Kasumi-1 (cell line): ENCODE measurements at regions not wholly inside any gene's neighbourhood (a gene's known extent, or its start where the extent isn't known, plus 50 kb on each side); places are given as distances from the start of the nearest gene placed in this dataset.

Source experiments
- DNase-seq, 2 experiments: peaks; one replicate each; lab custom pipeline; 2025; lab: John Stamatoyannopoulos, UW

GRCh38 chr10:42932735-42933447 lies 144.0 kb upstream of the RET start:
- DNase-seq, result no peak

DNA sequence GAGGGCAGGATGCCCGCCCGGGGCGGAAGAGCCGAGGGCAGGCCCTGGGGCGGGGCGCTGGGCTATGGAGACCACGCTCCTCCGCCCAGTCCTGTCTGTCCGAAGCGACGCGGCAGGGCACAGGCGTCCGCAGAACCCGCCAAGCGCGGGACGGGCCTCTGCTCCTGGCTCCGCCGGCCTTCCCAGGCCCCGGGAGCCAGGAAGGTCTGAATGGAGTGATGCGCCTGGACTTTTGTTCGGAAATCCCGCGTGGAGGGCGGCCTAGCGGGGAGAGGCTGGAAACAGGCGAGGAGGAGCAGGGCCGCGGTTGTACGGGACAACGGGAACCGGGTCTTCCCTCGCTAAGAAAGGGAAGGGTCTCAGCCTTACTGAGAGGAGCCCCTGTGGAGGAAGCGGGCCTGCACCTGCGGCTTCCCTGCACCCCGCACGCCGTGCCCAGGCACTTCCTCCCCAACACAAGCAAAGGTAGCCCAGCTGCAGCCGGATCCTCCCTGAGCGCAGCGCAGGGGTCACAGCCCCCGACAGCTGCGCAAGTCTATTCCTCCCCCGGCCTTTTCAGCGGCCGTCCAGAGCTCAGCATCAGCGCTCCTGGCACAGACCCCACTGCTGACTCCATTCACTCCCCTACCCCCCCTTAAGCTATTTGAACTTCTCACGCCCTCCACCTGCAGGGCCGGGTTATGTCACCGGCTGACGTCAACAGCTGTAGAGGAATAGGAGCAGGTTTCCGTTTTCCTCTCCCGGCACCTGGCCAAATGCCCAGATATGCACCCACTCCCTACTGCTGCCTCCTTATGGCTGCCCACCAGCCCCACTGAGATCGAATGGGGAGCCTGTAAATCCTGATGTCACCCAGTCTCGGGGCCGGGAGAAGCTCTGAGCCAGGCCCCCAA lies 143.2 kb upstream of the RET start:
- DNase-seq, result no peak

- no peak for DNase-seq
These were observed 142.5 kb upstream of the RET start for GRCh38 chr10:42934351-42934811.

DNA sequence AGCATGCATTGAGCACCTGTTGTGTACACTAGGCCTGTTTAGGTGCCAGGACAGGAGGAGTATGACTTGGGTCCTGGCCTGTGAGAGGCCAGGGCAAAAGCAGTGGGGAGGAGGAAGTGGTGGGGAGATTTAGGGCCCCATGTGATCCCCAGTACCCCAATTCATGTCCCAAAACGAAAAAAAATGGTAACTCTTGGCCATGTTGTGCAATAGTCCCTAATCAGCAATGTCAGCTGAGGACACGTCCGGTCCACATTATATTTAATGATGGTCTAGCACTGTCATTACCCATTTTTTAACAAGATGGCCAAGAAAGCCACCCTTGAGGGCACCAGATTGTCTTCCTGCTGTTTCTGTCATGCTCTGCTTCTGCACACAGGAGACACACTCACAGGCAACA lies 142.0 kb upstream of the RET start:
- no peak for DNase-seq

GRCh38 chr10:42935466-42935865 lies 141.4 kb upstream of the RET start:
- no peak for DNase-seq

DNA sequence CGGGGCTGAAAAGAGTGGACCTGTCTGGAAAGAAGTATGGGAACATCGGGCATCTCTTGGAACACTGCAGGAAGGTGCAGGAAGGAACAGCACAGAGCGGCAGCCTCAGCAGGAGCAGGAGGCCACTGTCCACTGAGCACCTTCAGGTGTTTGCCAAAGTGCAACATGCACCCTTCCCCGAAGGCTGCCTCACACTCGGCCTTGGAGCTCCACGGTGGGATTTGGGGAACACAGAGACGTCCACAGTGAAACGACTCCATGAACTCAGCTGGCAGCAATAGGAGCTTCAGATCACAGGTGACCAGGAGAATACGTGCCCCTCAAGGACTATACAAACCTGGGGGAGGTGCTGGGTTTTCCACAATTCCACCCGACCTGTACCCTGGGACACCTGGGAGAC lies 140.3 kb upstream of the RET start:
- no peak for DNase-seq

GRCh38 chr10:42937048-42937447 lies 139.8 kb upstream of the RET start:
- no peak for DNase-seq

DNA sequence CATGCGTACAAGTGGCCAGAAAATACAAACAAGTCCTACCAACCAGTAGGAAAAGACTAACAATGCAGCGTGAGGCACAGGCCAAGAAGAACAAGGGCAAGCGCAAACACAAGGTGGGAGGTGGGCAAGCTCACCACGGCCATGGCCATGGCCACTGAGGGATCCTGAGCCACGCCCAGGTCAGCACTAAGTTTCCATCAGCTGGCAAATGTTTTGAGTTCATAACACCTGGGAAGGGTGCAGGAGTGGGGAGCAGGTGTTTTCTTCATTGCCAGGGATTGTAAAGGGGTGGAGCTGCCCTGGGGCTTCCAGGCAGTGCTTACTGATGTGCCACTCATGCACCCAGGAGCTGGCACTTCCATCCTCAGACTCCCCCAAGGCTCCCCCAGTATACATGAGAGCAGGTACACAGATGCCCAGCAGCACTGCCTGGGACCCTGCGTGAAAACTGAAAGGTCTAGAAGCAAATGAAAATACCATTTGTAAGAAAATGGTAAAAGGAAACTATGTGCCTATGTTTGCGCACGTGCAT lies 139.2 kb upstream of the RET start:
- no peak for DNase-seq

- DNase-seq, result no peak
These were observed 138.5 kb upstream of the RET start for GRCh38 chr10:42938351-42938750.

GRCh38 chr10:42939237-42939636 lies 137.6 kb upstream of the RET start:
- DNase-seq, result no peak

- no peak for DNase-seq
These were observed 137.0 kb upstream of the RET start for GRCh38 chr10:42939685-42940366.

DNA sequence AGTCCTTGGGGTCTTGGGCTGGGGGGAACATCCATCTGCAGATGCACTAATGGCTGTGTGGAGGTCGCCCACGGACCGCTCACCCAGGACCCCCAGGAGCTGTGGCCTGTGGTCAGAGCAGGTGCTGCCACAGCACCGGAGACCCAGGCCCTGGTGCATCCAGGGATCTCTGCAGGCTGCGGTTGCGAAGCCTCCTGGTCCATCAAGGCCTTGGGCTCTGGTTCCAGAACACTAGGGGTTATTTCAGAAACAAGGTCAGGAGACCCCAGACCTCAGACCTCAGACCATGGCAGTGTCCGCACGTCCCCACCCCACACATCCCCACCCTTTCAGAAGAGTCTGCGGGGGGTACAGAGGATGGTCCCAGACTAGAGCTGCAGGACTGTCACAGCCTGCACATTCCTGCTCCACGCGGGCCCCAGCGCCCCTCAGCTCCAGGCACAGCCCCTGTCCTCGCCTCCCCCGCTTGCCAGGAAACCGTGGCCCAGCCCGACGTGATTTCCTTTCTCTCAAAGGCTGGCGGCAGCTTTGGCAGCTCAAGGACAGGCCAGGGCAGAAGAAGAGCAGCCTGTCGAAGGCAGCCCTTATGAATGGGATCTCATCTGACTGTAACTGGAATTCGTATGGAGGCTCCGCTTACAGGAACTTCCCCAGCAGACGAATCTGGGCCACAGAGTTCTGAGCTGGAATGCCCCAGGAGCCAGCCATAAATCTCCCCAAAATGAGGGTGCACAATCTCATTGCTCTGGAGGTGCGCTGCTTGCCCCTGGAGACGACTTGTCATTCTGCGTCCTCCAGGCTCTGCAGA lies 136.2 kb upstream of the RET start:
- peak in 1 of 2 experiments; percentile 36 for DNase-seq

DNA sequence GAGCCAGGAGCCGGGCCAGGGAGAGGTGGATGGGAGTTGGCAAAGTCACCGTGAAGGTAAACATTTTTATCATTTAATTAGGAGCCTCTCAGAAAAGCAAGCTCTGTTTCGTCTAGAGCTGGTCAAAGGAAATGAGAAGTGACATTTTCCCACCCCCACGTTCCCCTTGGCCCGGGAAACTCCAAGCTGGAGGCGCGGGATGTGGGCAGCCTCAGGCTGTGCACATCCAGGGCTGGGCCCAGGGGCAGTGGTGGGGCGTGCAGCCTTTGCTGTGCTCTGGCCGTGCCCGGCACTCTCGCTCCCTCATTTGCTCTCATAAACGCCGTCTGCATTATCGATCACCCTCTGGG lies 135.6 kb upstream of the RET start:
- DNase-seq, result no peak

DNA sequence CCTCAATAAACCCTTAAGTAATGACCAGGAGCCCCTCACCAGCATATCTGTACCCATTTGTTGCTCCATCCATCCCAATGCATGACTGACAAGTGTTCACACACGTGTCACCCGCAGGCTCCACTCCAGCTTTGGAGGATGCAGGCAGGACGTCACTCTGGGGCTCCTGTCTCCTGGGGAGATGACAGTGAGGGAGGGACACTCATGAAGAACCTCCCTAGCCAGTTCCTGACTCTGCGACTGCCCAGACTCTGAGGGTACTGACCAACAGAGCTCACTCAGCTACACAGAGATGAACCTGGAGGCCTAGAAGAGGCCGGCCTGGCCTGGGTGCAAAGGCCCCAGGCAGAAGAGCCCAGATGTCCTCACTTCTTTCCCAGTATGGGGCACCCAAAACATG lies 135.1 kb upstream of the RET start:
- no peak for DNase-seq

DNA sequence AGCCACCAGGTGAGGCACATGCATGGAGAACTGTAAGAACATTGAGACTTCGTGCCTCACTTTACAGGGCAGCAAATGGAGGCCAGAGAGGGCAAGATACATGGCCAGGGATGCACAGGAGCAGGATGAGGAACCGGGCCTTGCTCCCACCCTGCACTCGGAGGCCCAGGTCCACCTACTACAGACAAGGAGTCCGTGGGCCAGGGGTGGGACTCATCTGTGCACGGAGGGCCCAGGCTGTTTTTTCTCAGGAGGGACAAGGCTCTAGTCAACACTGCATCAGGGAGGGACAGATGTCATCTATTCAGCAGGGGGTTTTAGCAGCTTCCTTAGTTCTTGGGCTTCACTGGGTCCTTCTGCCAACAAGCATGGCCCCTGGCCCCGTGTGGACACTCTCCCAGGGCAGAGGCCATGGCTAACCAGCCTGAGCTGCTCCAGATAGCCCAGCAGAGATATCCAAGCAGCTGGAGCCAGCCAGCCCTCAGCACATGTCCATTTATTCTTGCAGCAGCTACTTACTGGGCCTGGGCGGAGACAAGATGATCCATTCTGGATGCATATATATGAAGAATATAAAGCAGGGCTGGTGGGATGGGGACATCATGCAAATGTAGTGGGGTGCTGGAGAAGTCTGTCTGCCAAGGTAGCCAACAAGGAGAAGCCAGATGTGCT lies 134.5 kb upstream of the RET start:
- no peak for DNase-seq

GRCh38 chr10:42943025-42943818 lies 133.6 kb upstream of the RET start:
- DNase-seq, result no peak

GRCh38 chr10:42948040-42948439 lies 128.8 kb upstream of the RET start:
- DNase-seq, result no peak

- DNase-seq, result no peak
These were observed 127.6 kb upstream of the RET start for GRCh38 chr10:42949287-42949686.

GRCh38 chr10:42950606-42951485 lies 126.0 kb upstream of the RET start:
- DNase-seq, result no peak
